HG03103 (cell line): ENCODE measurements at regions not wholly inside any gene's neighbourhood (a gene's known extent, or its start where the extent isn't known, plus 50 kb on each side); places are given as distances from the start of the nearest gene placed in this dataset.
"Not testable (repeated sequence)": the region's sequence is repeated elsewhere in the genome, so short reads cannot be mapped to it uniquely, and the experiment has no call there.

Source experiments
- ATAC-seq: cut with Tn5 transposase; IDR thresholded peaks from one replicate; pipeline ENCODE4 v1.9.1; 2021; ENCODE audit warnings: low read depth; ENCODE audit not compliant: unreplicated experiment

DNA sequence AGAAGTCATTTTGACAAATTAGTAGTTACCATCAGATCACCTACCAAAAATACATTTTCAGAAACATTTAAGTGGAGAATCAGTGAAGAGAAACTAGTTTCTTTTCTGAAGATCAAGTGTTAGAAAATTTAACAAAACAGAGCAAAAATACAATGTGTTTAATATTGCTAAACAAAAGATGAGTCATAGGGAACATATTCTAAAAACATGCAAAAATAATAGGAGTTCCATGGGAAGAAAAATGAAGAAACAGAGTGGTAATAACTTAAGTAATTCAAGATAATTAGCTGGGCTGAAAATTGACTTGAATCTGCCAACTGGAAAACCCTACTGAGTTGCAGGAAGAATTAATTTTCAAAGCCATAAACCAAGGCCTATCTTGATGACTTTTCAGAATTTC is 111.5 kb upstream of the KITLG start:
- ATAC-seq: no peak

DNA sequence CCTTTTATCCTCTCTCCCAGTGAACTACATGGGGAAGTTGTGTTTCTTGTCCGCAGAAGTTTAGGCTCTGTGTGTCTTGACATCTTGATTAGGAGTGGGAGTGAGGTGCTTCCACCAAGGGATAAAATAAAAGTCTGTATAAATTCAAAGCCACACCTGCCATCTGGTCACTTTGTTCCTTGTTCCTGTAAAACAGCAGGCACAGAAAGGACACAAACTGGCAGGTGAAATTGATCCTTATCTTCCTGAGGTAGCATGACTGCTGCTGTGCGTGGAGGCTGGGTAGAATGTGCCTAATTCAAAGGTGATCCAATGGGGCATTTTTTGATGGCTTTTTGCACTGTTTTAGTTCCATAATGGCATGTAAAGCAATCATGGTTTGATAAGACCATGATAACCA is 104.3 kb upstream of the KITLG start:
- no peak for ATAC-seq

DNA sequence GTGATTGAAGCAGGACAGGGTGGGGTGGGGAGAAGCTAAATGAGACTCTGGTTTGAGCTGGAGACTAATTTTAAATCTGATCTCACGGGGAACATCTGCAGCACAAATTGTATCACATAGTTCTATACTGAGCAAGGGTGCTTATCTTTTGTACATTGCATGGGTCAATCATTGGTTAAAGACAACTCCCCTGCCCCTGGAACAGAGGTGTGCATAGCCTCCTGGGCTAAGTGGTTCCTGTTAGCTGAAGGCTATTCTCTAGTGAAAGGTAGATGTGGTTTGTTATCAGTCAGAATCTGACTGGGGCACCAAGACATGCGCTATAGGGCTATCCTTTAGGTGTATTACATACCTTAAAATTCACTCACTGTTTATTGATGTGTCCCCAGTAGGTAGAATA is 103.9 kb upstream of the KITLG start:
- no peak for ATAC-seq

DNA sequence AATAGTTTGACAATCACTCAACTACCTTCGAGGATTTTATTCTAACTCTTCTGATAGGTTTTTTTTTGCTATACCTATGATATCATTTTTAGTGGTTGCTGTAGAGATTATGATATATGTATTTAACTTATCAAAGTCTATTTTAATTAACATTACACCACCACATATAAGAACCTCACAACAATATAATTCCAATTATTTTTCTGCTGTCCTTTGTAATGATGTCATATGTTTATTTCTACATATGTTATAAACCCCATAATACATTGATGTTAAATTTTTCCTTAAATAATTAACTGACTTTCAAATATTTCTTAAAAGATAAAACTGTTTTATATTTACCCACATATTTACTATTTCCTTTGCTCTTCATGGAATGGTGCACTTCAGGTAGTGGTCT is 103.4 kb upstream of the KITLG start:
- ATAC-seq: no peak

DNA sequence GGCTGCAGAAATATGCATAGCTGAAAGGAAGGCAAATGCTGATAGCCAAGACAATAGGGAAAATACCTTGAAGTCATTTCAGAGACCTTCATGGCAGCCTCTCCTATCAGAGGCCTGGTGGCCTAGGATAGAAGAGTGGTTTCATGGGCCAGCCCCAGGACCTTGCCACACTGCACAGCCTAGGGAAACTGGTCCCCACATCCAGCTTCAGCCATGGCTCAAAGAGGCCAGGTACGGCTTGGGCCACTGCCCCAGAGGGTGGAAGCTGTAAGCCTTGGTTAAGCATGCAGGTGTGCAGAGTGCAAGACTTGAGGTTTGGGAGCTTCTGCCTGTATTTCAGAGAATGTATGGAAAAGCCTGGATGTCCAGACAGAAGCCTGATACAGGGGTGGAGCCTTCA is 101.0 kb upstream of the KITLG start:
- ATAC-seq: no peak

DNA sequence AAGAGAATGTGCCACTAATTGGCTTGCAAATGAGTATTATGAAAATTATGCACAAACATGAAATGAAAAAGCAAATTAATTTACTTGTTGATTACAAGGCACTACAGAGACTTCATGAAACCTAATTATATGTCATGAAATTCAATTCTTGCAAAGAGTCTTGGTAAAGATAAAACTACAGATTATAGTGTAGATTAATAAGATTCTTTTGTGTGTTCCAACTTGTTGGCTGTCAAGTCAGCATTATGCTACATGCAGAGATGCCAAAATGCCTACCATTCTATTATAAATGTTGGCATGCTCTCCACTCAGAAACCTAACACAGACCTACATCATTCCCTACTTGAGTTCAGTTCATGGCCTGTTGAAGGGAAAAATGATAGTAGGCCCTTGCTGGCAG is 97.2 kb upstream of the KITLG start:
- no peak for ATAC-seq

DNA sequence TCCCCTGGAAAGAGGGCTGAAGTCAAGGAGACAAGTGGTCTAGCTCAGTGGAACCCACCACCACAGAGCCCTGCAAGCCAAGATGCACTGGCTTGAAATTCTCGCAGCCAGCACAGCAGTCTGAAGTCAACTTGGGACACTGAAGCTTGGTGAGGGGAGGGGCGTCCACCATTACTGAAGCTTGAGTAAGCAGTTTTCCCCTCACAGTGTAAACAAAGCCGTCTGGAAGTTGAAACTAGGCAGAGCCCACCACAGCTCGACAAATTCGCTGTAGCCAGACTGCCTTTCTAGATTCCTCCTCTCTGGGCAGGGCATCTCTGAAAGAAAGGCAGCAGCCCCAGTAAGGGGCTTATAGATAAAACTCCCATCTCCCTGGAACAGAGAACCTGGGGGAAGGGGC is 87.3 kb upstream of the KITLG start:
- ATAC-seq: not testable (repeated sequence)

DNA sequence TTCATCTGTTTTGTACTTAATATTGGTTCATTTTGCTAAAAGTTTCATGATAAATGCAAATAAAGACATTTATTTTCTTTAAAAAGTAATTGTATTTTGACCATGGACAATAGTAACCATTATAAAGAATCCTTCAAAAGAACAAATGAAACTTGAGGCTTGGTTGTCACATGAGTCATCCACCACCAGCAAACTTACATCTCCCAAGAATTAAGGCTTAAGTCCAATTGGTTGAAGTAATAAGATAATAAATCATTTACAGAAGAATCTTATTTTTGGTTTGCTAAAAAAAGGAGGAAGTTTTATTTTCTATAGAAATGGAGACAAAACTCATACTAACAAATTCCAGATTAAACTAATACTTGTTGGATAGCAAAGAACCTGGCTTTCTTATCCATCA is 84.8 kb upstream of the KITLG start:
- no peak for ATAC-seq

DNA sequence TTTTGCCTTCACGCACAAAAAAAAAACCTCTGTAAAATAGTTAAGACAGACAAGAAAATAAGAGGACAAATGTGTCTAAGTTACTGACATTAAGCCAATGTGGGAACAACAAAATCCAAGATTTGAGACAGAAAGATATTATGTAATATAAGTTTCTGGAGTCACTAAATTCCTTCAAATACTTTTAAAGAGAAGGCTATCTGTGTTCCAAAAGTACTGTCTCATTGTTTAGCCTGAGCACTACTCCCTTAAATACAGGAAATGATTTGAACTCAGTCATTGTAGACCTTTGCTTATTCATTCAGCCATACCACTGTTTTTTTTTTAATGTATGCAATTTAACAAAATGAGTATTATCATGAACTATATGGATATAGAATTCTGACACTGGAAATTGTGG is 82.7 kb upstream of the KITLG start:
- ATAC-seq: no peak

DNA sequence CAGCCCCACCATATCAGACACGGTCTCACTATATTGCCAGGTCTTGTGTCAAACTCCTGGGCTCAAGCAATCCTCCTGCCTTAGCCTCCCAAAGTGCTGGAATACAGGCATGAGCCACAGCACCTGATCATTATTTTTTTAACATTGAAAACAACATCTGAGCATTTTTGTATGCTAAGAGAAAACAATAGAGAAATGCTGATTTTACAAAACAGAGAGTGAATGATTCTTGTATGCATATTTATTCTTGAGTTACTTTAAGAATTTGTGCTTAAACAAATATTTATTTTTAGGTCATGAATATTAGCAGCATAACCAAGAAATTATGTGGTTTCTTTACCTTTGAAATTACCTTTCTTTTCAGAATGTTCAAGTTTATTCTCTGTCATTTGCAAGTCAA is 81.8 kb upstream of the KITLG start:
- no peak for ATAC-seq

DNA sequence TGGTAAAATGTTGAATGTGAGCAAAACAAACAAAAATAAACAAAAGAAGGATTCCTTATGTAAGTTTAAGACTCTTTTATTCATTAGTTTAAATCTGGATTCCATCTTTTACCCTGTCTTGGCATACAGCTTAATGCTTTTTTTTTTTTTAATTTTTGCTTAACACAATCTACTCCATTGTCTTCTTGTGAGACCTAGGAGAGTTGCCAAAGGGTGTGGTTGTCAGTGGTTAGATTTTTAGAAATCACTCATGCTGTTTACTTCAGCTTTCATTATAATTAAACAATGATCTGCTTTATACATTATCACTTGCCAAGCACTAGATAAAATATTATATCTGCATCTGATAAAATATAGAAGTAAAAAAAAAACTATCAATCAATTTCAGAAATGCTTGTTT is 77.7 kb upstream of the KITLG start:
- ATAC-seq: no peak

DNA sequence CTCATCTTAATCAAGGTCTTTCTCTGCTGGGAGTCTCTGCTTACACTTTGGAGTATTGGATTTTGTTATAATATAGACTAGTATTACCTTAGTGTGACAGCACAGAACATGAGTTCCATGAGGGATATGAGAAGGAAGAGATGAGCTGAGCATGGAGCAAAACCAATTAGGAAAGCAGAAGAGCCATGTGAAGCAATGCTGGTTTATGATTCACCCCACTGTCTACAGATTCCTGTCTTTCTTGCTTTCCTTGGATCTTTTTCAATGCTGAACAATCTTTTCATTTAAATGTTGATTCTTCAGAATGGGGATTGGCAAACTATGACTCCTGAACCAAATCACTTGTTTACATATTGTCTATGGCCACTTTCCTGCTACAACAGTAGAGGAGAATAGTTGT is 70.4 kb upstream of the KITLG start:
- no peak for ATAC-seq

DNA sequence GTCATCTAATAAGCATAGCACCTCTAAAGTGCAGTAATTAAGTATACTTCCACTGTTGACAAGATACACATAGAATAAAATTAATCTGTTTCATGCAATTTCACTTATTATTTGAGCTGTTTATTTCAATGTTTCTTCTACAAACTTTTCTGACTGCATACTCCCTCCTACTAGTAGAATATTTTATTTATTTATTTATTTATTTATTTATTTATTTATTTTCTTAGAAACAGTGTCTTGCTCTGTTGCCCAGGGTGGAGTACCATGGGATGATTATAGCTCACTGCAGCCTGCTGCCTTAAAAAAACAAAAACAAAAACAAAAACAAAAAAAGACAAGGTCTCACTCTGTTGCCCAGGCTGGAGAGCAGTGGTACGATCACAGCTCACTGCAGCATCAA is 68.4 kb upstream of the KITLG start:
- ATAC-seq: no peak

DNA sequence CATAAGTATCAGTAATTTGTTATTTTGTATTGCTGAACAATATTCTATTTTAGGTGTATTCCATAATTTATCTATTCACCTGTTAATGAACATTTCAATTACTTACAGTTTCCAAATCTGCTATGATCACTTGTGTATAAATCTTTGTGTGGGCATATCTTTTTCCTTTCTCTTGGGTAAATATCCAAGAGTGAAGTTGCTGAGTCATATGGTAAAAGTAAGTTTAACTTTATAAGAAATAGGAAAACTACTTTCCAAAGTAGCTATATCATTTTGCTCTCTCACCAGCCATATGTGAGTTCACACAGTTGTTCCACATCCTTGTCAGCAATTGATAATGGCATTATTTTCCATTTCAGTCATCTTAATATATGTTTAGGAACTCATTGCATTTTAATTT is 66.6 kb upstream of the KITLG start:
- no peak for ATAC-seq

DNA sequence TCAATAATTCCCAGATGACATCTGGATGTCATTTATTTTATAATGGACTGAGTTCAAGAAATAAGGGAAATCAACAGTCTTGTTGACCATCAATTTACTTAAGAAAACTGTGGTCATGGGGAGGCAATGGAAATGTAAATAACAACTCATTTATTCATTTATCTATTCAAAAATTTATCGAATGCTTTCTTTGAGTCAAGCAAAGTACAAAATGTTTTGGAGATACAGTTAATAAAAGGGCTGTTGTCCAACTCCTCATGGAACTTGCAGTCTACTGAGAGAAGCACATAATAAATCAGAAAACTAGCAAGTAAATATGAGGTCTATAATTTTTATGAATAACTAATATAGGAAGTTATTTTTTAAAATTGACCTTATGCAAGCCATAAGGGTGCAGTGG is 65.5 kb upstream of the KITLG start:
- ATAC-seq: no peak

DNA sequence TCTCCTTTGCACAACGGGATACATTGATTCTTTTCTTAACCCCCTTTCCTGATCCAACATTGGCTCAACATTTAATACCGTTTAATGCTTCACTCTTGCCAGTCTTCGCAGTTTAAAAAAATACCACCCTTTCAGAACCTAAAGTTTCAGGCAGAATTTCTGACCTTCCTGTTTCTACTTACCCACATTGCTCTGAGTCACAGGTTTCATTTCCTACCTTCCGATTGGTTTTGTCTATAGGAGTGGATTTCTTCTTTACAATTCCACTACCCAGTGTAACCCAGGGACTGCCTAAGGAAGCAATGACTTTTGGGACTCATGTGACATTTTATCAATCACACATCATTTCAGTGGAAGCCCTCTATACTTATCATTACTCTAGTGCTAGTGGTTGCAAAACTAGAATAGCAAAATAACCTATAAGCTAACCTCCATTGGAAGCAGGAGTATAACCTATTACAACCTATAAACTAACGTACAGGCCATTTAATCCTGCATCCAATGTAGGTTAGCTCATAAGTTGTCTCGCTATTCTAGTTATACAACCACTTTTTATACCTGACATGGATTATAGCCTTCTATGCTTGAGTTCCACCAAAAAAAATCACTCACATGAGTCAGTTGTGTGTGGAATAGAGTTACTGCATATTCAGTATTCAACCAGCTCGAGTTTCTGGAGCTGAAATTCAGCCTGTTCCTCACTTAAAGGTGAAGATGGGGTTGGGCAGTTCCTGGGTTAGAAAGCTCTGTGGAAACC is 64.9 kb upstream of the KITLG start:
- no peak for ATAC-seq

DNA sequence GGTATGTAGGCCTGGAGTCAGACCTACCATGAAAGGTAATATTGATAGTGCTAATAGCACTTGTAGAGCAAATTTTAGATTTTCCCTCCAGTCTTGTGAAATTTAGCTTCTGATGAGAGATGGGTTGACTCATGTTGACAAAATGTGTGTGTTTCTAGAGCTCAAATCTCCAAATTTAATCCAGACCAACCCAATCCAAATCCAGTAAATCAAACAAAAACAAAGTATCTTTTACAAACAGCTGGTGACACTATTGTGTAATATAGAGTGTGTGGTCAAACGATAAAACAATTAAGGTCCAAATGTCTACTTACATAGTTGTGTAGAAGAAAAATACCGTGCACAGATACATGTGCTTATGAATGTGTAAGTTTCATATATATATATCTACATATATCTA is 63.4 kb upstream of the KITLG start:
- ATAC-seq: no peak

DNA sequence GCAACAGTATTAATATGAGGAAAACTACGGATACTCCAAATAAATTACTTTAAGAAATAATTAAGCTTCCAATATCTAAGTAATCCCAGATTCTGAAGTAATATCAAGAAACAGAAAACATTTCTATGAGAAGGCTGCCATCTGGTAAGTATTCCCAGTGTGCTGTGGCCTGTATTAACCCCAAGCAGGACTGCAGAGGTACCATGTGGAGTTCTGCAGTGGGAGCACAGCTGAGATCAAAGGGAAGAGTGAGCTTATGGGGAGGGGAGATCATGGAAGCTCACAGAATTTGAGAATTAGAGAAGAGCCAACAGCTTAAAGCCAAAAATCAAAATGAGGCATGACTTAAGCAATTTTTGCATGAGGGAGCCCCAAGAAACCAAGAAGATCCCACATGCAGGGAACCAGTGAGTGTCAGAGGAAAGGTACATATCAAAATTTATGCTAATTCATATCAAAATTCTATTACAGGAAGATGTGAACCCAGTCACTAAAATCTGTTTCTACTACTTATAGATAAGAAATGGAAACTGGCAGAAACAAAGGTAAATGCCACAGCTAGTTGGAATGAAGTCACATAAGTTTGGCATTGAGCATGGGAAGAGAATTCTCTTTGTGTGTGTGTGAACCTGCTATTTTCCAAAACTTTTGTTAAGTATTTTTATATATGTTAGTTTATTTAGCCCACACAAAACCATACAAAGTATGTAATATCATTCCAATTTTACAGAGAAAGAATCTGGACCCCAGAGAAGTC is 62.6 kb upstream of the KITLG start:
- ATAC-seq: no peak

DNA sequence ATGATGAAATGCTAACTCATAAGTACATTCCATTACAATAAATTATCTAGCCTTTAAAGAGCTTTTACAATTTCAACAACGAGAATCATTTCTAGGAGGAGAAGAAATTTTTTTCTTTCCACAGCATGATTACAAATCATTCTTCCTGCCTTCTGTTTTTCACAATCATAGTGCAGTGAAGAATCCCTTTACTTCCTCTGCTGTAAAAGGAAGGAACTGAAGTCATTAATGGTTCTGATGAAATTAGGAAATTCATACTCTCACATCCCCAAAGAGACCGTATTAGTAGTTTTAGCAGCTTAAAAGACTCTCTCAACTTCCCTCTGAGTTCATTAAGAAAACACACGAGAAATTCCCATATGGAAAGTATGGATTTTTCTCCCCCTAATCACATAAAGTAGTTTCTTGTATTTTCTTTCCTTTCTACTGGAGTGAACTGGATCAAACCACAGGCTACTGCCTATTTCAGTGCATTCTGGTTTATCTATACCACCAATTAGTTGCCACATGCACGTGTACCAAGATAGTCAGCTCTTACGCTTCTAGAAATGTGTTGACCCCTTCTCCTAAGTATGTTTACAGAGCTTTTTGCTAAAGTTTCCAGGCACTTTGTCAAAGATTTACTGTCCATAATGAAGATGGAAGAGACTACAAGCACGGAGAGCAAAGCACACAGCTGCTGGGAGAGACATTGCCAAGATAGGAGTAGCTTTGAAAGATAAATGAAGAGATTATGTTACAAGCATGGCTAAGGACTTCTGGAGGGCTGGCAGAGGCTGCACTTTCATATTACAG is 58.9 kb upstream of the KITLG start:
- ATAC-seq: no peak

DNA sequence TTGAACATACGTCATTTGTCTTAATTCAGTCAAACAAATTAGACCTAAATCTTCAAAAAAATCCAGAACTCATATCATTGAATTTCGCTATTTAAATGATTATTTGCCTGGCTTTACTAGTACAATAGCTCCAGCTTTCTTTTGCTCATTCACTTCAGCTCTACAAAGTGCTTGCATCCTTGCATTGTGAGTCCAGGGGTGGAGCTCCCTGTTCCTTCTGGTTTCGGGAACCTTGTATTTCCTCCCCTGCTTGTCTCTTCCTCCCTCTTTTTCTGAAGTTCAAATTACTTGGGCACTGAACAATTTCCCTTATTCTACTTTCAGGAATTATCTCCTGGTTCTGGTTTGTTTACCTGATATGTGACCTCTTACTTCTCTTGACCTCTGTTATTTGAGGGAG is 58.1 kb upstream of the KITLG start:
- no peak for ATAC-seq

DNA sequence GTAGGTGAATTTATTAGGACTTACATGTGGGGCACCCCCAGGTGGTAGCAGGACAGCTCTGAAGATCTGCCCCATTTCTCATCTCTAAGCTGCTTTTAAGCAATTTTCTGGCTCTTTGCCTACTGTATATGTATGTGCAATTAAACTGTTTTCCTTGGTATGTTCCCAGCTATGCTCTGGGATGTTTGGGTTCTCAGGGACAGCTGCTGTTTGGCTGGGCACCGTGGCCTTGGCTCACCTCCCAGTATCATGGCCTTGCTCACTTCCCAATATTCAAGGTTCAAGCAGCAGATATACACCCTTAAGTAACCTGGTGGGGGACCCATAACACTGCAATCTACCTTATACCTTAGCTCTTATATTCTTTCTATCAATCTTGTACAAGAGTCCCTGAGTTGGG is 53.7 kb upstream of the KITLG start:
- ATAC-seq: no peak

DNA sequence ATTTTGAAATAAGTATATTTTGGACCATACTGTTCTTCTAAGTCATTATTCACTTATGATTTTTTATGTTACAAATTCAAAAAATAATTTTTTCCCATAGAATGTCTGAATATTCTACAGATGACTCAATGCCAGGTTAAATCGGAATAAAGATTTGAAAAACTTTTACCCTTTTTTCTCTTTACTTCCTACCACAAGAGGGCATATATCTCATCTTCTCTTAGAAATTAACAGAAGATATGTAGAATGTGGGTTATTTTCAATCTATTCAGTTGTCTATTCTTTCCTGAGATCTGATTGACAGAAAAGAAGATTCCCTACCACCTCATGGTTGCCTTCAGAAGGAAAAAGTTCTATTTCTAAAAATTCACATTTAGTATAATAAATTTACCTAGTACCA is 53.0 kb upstream of the KITLG start:
- no peak for ATAC-seq
